Mesendoderm (in vitro differentiated cells): ENCODE measurements at regions not wholly inside any gene's neighbourhood (a gene's known extent, or its start where the extent isn't known, plus 50 kb on each side); places are given as distances from the start of the nearest gene placed in this dataset.

Experiments
- DNase-seq: peaks from one replicate; pipeline ENCODE4 v3.0.0; 2013
- H2AK5ac ChIP-seq: 2 replicates; pipeline ENCODE4 v1.6.1; 2013; ENCODE audit warnings: low read length, inconsistent platforms
- H2BK120ac ChIP-seq: 2 replicates; pipeline ENCODE4 v1.6.1; 2013; ENCODE audit warnings: low read depth, mild to moderate bottlenecking, low read length, moderate library complexity, mixed read lengths
- H2BK15ac ChIP-seq: replicated peaks from 2 replicates; pipeline ENCODE4 v1.6.1; 2013; ENCODE audit warnings: low read depth, mild to moderate bottlenecking, moderate library complexity
- H2BK5ac ChIP-seq: 2 replicates; pipeline ENCODE4 v1.6.1; 2013; ENCODE audit warnings: low read length, inconsistent platforms
- H3K18ac ChIP-seq: 2 replicates; pipeline ENCODE4 v1.6.1; 2013; ENCODE audit warnings: mild to moderate bottlenecking, low read length, mixed read lengths
- H3K23ac ChIP-seq: one replicate; pipeline ENCODE4 v1.6.1; 2013; ENCODE audit warnings: low read length
- H3K27ac ChIP-seq: 2 replicates; pipeline ENCODE4 v1.5.1; 2013; ENCODE audit warnings: low read depth, mild to moderate bottlenecking, inconsistent platforms, low read length, moderate library complexity
- H3K27me3 ChIP-seq: 2 replicates; pipeline ENCODE4 v1.6.1; 2013; ENCODE audit warnings: low read length, control low read depth, mild to moderate bottlenecking, inconsistent platforms; ENCODE audit not compliant: insufficient read depth, poor library complexity
- H3K36me3 ChIP-seq: 2 replicates; pipeline ENCODE4 v1.6.1; 2013; ENCODE audit warnings: low read length, inconsistent platforms; ENCODE audit not compliant: control insufficient read depth, insufficient read depth
- H3K4ac ChIP-seq: one replicate; pipeline ENCODE4 v1.6.1; 2013; ENCODE audit warnings: low read depth, mild to moderate bottlenecking, low read length, moderate library complexity
- H3K4me1 ChIP-seq: 2 replicates; pipeline ENCODE4 v1.6.1; 2013; ENCODE audit warnings: low read depth, low read length, inconsistent platforms; ENCODE audit not compliant: control insufficient read depth
- H3K4me2 ChIP-seq: 2 replicates; pipeline ENCODE4 v1.6.1; 2013; ENCODE audit warnings: low read length
- H3K4me3 ChIP-seq: 2 replicates; pipeline ENCODE4 v1.5.1; 2013; ENCODE audit warnings: mild to moderate bottlenecking, low read length
- H3K56ac ChIP-seq: one replicate; pipeline ENCODE4 v1.6.1; 2013; ENCODE audit warnings: low read length
- H3K79me1 ChIP-seq: 2 replicates; pipeline ENCODE4 v1.6.1; 2013; ENCODE audit warnings: low read length, inconsistent platforms
- H3K79me2 ChIP-seq: 2 replicates; pipeline ENCODE4 v1.6.1; 2013; ENCODE audit warnings: mild to moderate bottlenecking, low read length; ENCODE audit not compliant: control insufficient read depth, insufficient read depth
- H3K9ac ChIP-seq: 2 replicates; pipeline ENCODE4 v1.6.1; 2013; ENCODE audit warnings: low read length, inconsistent platforms
- H4K5ac ChIP-seq: one replicate; pipeline ENCODE4 v1.6.1; 2013; ENCODE audit warnings: low read length
- H4K8ac ChIP-seq: one replicate; pipeline ENCODE4 v1.6.1; 2013; ENCODE audit warnings: low read depth, mild to moderate bottlenecking, control low read depth, low read length, moderate library complexity
- WGBS: extraction: QIAGEN DNeasy Blood & Tissue Kit; methylation state at CpG from one replicate; pipeline ENCODE4 v1.1.7; 2013; ENCODE audit warnings: low lambda C conversion rate, missing lambda C conversion rate; ENCODE audit not compliant: insufficient coverage; ENCODE audit errors: extremely low coverage; 5-methylcytosine and 5-hydroxymethylcytosine counted together

- no peak overlapping the region for H2AK5ac ChIP-seq
- H3K4me1 ChIP-seq: no peaks in the 10 kb centered on the region
- no peak overlapping the region for H3K4me2 ChIP-seq
- H2BK5ac ChIP-seq: no peak overlapping the region
- H3K23ac ChIP-seq: no peak overlapping the region
- no peak overlapping the region for H3K18ac ChIP-seq
- no peak overlapping the region for H3K4me3 ChIP-seq
- no peak overlapping the region for H3K9ac ChIP-seq
- no peak overlapping the region for H4K8ac ChIP-seq
- no peak overlapping the region for H2BK15ac ChIP-seq
- WGBS: no CpG with 5 or more reads among the region's 10 CpGs
- no peaks in the 10 kb centered on the region for H3K36me3 ChIP-seq
- no peaks in the 10 kb centered on the region for H3K79me1 ChIP-seq
- no peak for DNase-seq
- H4K5ac ChIP-seq: no peak overlapping the region
- H3K56ac ChIP-seq: no peak overlapping the region
- no peaks in the 10 kb centered on the region for H3K27me3 ChIP-seq
- H3K4ac ChIP-seq: no peak overlapping the region
- no peak overlapping the region for H3K27ac ChIP-seq
- H2BK120ac ChIP-seq: no peak overlapping the region
- no peaks in the 10 kb centered on the region for H3K79me2 ChIP-seq
Observed at GRCh38 chr9:80906728-80907127, 782.6 kb downstream of the TLE1 start.

- no peak overlapping the region for H3K23ac ChIP-seq
- no peak overlapping the region for H2BK15ac ChIP-seq
- H3K79me1 ChIP-seq: no peaks in the 10 kb centered on the region
- H4K5ac ChIP-seq: no peak overlapping the region
- no peaks in the 10 kb centered on the region for H3K79me2 ChIP-seq
- H3K9ac ChIP-seq: no peak overlapping the region
- no peak overlapping the region for H2BK5ac ChIP-seq
- H4K8ac ChIP-seq: no peak overlapping the region
- no peaks in the 10 kb centered on the region for H3K36me3 ChIP-seq
- H2BK120ac ChIP-seq: no peak overlapping the region
- H3K18ac ChIP-seq: no peak overlapping the region
- no peak for DNase-seq
- no peaks in the 10 kb centered on the region for H3K4me1 ChIP-seq
- no peak overlapping the region for H3K27ac ChIP-seq
- H2AK5ac ChIP-seq: no peak overlapping the region
- H3K4ac ChIP-seq: no peak overlapping the region
- no peak overlapping the region for H3K56ac ChIP-seq
- H3K4me2 ChIP-seq: no peak overlapping the region
- H3K27me3 ChIP-seq: no peaks in the 10 kb centered on the region
- H3K4me3 ChIP-seq: no peak overlapping the region
Observed at GRCh38 chr9:80899208-80899607, 790.1 kb downstream of the TLE1 start.

- H3K4me1 ChIP-seq: no peaks in the 10 kb centered on the region
- H3K27me3 ChIP-seq: no peaks in the 10 kb centered on the region
- no peak overlapping the region for H3K4me3 ChIP-seq
- no peak overlapping the region for H3K4ac ChIP-seq
- no peak overlapping the region for H3K27ac ChIP-seq
- no peak overlapping the region for H4K5ac ChIP-seq
- H3K79me2 ChIP-seq: no peaks in the 10 kb centered on the region
- no peak overlapping the region for H2AK5ac ChIP-seq
- no peak overlapping the region for H4K8ac ChIP-seq
- no CpG with 5 or more reads among the region's 2 CpGs for WGBS
- no peak overlapping the region for H3K18ac ChIP-seq
- H3K9ac ChIP-seq: no peak overlapping the region
- H3K56ac ChIP-seq: no peak overlapping the region
- no peak overlapping the region for H2BK120ac ChIP-seq
- no peak for DNase-seq
- H3K4me2 ChIP-seq: no peak overlapping the region
- H3K79me1 ChIP-seq: no peaks in the 10 kb centered on the region
- no peak overlapping the region for H3K23ac ChIP-seq
- no peak overlapping the region for H2BK15ac ChIP-seq
- no peak overlapping the region for H2BK5ac ChIP-seq
- H3K36me3 ChIP-seq: no peaks in the 10 kb centered on the region
Observed at GRCh38 chr9:80893190-80893589, 796.2 kb downstream of the TLE1 start.

GRCh38 chr9:80892703-80893102, 796.6 kb downstream of the TLE1 start:
- Histone ChIP-seq H2BK120ac (no peak overlapping the region), H4K5ac (no peak overlapping the region), H3K79me2 (no peaks in the 10 kb centered on the region), H3K79me1 (no peaks in the 10 kb centered on the region), H3K27me3 (no peaks in the 10 kb centered on the region), H3K27ac (no peak overlapping the region), H3K23ac (no peak overlapping the region), H3K4me1 (no peaks in the 10 kb centered on the region), H2BK5ac (no peak overlapping the region), H3K4me3 (no peak overlapping the region), H3K56ac (no peak overlapping the region), H2AK5ac (no peak overlapping the region), H2BK15ac (no peak overlapping the region), H3K18ac (no peak overlapping the region), H3K4me2 (no peak overlapping the region), H4K8ac (no peak overlapping the region), H3K36me3 (no peaks in the 10 kb centered on the region), H3K4ac (no peak overlapping the region), H3K9ac (no peak overlapping the region)
- no CpG with 5 or more reads among the region's 1 CpG for WGBS
- no peak for DNase-seq

- Histone ChIP-seq H4K8ac (no peak overlapping the region), H3K4ac (no peak overlapping the region), H4K5ac (no peak overlapping the region), H3K4me3 (no peak overlapping the region), H3K4me2 (no peak overlapping the region), H2BK5ac (no peak overlapping the region), H2BK120ac (no peak overlapping the region), H2BK15ac (no peak overlapping the region), H3K18ac (no peak overlapping the region), H3K36me3 (no peaks in the 10 kb centered on the region), H3K79me1 (no peaks in the 10 kb centered on the region), H3K79me2 (no peaks in the 10 kb centered on the region), H3K4me1 (no peaks in the 10 kb centered on the region), H3K9ac (no peak overlapping the region), H3K23ac (no peak overlapping the region), H3K56ac (no peak overlapping the region), H3K27ac (no peak overlapping the region), H2AK5ac (no peak overlapping the region), H3K27me3 (no peaks in the 10 kb centered on the region)
- peak; percentile 3 for DNase-seq
Observed at GRCh38 chr9:80890124-80890523, 799.2 kb downstream of the TLE1 start.

- Histone ChIP-seq H2BK5ac (no peak overlapping the region), H3K4ac (no peak overlapping the region), H3K79me2 (no peaks in the 10 kb centered on the region), H3K79me1 (no peaks in the 10 kb centered on the region), H4K5ac (no peak overlapping the region), H2BK120ac (no peak overlapping the region), H3K18ac (no peak overlapping the region), H3K56ac (no peak overlapping the region), H3K27ac (no peak overlapping the region), H3K27me3 (no peaks in the 10 kb centered on the region), H3K9ac (no peak overlapping the region), H3K4me3 (no peak overlapping the region), H3K4me2 (no peak overlapping the region), H4K8ac (no peak overlapping the region), H2BK15ac (no peak overlapping the region), H3K23ac (no peak overlapping the region), H3K4me1 (peaks cover 3% of the 10 kb centered on the region), H3K36me3 (no peaks in the 10 kb centered on the region), H2AK5ac (no peak overlapping the region)
- 100% methylated on average over 1 of the region's 5 CpGs for WGBS
- peak; percentile 42 for DNase-seq
Observed at GRCh38 chr9:80885894-80886293, 803.5 kb downstream of the TLE1 start.
